NCI-H128 (cell line): ENCODE measurements at regions not wholly inside any gene's neighbourhood (a gene's known extent, or its start where the extent isn't known, plus 50 kb on each side); places are given as distances from the start of the nearest gene placed in this dataset.
"Not testable (repeated sequence)": the region's sequence is repeated elsewhere in the genome, so short reads cannot be mapped to it uniquely, and the experiment has no call there.

Source experiments
- DNase-seq: peaks from one replicate; lab custom pipeline; 2025; ENCODE audit not compliant: unreplicated experiment; lab: John Stamatoyannopoulos, UW

DNA sequence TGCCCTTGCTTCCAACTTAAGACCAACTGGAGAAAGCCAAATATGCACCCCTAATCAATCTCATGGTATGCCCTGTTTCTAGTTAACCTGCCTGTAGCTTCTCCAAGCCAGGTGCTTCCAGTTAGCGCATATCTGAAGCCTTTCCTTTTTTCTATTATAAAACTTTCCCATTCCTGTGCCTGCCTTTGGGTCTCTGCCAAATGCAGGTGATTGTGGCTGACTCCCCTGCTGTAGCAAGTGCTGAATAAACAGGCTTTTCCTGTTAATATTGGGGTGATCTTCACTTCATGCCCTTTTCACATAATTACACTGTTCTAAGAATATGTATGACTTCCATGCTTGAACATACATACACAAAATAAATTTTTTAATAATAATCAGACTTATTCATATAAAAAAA lies 207.4 kb downstream of the TANC2 start:
- no peak for DNase-seq

DNA sequence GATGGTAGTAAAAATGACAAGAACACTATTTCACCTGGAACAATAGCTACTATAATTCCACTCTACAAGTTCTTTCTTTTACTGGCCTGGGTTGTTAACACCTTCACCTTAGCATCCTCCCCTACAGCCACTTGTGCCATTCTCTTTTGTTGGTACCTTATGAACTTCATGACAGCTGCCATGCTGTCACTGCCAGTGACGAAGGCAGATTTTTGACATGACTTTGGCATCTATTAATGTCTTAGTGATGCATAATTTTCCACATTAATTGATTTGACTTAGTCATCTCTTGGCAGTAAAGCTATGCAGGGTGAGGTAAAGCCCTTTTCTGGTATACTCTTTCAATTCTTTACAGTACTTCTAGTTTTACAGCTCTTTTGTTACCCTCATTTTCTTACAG lies 207.9 kb downstream of the TANC2 start:
- DNase-seq = no peak

DNA sequence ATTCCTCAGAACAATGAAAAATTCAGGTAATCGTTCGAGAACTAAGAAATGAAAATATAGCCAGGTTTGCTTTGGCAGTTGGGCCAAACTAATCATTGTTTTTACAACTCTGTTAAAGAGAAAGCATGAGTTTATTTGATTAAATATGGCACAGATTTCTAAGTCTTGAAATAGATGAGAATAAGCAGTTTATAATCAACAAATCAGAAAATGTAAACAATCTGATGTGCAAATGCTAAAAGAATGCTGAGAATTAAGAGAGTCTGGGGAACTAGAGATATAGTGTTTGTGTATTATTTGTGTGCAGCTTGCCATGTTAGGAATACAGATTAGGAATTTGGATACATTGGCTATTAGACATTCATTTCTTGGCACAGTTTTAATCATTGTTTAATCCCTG lies 212.5 kb downstream of the TANC2 start:
- no peak for DNase-seq

DNA sequence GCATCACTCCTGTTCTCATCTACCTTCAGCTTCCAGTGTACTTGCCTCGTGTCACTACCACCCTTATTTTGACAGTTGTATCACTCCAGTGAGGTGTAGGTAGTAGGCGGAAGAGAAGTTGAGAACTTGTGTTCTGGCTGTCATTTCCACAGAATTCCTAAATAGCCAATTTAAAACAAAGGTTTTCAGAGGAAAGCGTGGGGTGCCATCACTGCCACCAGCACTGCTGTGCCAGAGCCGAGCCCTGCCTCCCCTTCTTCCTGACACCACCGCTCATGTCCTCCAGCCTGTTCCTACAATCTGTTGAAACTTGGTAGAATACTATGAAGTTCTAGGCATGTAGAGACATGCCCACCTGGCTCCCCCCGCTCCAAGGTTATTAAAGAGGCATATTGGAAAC lies 215.8 kb downstream of the TANC2 start:
- DNase-seq = no peak

DNA sequence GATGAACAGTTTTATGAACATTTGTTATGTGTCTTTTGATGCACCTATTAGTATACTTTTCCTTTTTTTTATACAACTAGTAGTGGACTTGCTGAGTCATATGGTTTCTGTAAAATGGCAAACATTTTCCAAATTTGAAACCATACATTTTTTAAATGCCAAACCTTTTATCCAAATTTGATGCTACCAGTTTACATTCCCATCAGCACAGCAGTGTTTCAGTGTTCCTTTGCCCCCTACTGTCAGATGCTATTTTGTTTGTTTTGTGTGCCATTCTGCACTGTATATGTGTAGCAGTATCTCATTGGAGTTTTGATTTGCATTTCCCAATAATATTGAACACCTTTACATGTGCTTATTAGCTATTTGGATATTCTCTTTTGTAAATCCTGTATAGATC lies 219.4 kb downstream of the TANC2 start:
- no peak for DNase-seq

DNA sequence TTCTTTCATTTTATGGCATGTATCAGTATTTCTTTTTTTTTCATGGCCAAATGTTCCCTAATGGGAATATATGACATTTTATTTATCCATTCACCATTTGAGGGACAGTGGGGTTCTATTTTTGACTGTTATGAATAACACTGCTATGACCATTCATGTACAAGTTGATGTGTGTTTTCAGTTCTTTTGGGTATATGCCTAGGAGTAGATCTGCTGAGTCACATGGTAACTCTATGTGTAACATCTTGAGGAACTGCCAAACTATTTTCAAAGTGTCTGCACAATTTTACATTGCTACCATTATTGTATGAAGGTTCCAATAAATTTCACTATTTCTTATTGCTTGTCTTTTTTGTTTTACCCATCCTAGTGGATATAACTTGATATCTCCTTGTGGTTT lies 223.0 kb downstream of the TANC2 start:
- no peak for DNase-seq

DNA sequence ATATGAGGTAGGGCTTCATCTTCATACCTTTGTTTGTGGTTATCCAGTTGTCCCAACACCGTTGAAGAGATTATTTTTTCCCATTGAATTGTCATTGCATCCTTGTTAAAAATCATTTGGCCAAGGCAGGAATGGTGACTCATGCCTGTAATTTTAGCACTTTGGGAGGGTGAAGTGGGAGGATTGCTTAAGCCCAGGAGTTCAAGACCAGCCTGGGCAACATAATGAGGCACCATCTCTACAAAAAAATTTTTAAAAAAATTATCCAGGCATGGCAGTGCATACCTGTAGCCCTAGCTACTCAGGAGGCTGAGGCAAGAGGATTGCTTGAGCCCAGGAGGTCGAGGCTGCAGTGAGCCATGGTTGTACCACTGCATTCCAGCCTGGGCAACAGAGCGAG lies 223.9 kb downstream of the TANC2 start:
- no peak for DNase-seq

DNA sequence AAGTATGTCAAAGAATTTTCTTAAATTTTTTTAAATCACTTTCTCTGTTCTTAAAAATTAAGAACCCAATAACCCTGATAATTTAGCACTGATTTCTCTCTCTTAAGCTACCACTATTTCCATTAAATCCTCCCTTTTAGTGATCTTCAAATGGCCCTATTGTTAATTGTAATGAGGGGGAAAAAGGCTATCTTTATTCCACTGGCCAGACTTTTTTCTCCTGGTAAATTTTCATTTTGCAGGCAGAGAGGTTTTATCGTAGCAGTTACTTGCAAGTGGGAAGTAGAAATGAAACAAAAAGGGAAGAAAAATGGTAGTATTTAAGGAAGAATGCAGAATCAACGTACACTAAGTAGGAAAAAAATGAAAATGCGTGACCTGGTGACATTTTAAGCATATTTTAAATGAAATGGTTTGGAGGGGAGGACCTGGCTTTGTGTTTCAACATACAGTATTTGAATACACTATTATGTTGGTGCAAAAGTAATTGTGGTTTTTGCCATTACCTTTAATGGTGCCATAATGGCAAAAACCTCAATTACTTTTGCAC lies 224.9 kb downstream of the TANC2 start:
- DNase-seq = no peak

DNA sequence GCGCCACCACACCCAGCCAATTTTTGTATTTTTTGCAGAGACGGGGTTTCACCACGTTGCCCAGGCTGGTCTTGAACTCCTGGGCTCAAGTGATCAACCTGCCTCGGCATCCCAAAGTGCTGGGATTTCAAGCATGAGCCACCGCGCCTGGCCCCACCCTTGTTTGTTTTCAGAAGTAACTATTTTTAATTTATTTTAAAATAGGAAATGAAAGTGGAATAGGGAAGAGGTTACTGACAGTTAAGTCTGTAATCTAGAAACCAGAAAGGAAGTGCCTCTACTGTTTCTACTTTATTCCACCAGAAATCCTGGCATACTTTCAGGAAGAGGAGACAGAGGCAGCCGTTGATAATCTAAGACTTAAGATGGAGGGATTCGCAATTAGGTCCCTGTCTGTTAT lies 225.6 kb downstream of the TANC2 start:
- DNase-seq = no peak

DNA sequence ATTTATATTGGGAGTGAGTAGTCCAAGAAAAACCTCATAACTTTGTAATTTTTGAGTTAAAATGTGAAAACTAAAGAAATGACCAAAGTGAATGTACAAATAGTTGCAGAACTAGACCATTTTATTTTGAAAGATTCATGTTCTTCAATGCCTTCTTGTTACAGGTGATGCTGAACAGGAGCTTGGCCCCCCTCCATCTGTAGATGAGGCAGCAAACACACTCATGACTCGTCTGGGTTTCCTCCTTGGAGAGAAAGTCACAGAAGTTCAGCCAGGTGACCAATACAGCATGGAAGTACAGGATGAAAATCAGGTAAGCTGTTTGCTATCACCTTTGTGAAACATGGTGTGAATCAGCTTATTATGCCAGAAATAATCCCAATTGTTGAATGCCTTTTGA lies 227.8 kb downstream of the TANC2 start:
- no peak for DNase-seq

DNA sequence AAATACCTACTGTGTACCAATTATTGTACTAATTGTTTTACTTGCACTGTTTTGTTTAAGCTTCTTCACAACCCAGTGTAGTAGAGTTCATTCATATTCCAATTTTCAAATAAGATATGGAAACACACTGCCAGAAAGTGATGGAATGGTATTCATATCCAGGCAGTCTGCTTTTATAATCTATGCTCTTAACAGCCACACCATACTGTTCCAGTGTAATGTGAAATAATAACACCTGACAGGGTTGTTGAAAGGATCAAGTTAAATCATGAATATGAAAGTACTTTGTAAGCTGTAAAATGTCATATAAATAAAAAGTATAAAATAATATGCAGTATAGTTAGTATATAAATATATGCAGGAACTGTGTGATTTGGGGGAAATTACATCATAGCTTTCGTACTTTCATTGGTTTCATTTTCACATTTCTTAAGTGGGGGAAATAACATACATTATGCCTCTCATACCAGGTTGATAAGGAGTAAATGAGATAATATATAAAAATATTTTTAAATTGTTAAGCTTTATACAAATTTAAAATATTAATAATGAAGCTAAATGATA lies 230.8 kb downstream of the TANC2 start:
- no peak for DNase-seq

DNA sequence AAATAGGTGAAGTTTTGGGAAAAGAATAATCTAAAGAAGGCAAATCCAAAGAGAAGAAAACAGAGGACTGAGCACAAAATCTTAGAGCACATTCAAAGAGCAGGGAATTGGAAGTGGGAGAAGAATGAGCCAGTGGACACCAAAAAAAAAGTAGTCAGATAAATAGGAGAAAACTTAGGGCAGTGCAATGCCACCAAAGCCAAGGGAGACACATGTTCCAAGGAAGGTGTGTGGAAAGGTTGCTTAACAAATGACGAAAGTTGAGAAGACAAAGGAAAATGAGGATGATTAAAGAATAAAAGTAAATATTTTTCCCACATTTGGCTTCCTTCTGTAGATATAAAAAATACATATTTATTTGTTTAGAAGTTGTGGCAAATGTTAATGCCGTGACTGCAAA lies 237.6 kb downstream of the TANC2 start:
- DNase-seq = no peak

DNA sequence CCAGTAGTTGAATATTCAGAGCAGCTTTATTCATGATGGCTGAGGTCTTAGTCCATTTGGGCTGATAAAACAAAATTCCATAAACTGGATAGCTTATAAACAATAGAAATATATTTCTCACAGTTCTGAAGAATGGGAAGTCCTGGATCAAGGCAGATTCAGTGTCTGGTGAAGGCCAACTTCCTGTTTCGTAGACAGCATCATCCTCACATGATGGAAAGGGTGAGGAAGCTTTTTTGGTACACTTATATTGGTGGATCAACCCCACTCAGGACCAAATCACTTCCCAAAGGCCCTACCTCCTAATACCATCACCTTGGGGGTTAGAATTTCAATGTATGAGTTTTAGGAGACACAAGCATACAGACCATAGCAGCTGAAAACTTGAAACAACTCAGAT lies 224.2 kb downstream of the CYB561 start:
- no peak for DNase-seq

DNA sequence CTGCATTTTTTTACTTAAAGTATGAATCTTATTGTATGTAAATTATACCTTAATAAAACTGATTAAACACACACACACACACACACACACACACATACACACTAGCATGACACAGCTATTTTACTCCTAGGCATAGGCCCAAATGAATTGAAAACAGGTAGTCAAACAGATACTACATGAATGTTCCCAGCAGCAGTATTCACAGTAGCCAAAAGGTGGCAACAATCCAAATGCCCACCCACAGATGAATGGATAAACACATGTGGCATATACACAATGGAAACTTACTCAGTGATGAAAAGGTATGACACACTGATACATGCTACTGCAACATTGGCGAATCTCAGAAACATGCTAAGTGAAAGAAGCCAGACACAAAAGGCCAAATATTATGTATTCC lies 223.5 kb downstream of the CYB561 start:
- no peak for DNase-seq

DNA sequence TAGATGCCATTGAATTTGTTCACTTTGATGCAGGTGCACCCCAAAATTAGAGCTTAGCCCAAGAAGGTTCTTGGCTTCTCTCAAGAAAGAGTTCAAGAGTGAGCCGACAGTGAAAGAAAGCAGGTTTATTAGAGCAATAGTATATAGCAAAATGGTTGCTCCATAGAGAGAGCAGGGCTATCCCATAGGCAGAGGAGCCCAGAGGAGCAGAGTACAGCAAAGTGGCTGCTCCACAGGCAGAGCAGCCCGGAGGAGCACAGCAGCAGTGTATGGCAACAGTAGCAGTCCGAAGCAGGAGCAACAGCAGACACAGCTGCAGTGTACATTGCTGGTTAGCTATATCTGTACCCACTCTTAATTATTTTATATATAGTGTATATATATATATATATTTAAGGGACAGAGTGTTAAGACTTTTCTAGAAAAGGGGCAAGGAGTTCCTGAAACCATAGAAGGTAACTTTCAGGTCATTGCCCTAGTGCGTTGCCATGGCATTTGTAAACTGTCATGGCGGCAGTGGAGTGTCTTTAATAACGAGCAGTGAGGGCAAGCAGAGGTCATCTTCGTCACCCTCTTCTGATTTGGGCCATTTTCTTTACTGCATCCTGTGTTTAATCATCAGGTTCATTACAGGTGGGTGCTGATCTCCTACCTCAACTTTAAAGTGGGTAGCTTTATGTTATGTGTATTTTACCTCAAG lies 222.7 kb downstream of the CYB561 start:
- DNase-seq = no peak

DNA sequence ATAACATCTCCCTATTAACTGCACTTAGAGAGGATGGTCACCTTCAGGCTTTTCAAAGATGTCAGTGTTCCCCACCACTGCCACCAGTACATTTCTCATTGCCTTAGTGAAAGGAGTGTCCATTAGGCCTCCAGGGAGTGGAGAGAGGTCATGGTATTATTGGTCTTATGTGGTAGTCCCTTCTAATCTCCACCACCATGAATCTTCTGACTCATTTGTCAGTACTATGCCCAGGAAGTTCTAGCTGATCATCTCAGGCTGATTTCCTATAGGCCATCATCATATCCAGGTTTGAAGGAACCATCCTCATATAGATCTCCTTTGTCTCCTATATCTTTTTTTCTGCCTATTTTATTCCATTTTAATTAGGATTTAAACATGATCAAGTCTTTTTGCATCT lies 221.5 kb downstream of the CYB561 start:
- no peak for DNase-seq

DNA sequence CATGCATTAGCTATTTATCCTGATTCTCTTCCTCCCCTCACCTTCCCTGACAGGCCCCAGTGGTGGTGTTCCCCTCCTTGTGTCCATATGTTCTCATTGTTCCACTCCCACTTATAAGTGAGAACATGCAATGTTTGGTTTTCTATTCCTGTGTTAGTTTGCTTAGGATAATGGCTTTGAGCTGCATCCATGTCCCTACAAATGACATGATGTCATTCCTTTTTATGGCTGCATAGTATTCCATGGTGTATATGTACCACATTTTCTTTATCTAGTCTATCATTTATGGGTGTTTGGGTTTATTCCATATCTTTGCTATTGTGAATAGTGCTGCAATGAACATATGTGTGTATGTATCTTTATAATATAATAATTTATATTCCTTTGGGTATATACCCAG lies 219.4 kb downstream of the CYB561 start:
- not testable (repeated sequence) for DNase-seq

DNA sequence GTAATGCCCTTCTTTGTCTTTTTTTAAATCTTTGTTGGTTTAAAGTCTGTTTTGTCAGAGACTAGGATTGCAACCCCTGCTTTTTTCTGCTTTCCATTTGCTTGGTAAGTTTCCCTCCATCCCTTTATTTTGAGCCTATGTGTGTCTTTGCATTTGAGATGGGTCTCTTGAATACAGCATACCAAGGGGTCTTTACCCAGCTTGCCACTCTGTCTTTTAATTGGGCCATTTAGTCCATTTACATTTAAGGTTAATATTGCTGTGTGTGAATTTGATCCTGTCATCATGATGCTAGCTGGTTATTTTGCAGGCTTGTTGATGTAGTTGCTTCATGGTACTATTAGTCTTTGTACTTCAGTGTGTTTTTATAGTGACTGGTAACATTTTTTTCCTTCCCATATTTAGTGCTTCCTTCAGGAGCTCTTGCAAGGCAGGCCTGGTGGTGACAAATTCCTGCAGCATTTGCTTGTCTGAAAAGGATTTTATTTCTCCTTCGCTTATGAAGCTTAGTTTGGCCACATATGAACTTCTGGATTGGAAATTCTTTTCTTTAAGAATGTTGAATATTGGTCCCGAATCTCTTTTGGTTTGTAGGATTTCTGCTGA lies 215.0 kb downstream of the CYB561 start:
- DNase-seq = not testable (repeated sequence)

DNA sequence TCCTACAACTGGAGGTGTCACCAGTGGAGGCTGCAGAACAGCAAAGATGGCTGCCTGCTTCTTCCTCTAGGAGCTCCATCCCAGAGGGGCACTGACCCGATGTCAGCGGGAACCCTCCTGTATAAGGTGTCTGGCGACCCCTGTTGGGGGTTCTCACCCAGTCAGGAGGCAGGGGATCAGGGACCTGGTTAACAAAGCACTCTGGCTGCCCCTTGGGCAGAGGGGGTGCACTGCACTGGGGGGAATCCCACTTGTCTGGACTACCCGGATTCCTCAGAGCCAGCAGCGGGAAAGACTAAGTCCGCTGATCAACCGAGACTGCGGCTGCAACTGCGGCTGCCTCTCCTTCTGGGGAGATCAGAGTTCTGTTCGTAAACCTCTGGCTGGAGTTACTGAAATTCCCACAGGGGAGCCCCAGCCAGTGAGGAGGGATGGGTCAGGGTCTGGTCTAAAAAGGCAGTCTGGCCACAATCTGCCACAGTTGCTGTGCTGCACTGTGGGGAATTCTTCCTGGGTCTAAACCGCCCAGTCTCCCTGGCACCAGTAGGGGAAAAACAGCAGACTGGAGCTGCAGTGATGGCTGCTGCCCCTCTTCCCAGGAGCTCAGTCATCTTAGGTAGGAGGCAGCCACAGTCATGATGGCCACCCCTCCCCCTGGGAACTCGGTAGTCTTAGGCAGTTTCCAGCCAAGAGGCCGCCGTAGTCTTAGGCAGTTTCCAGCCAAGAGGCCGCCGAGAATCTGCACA lies 213.4 kb downstream of the CYB561 start:
- DNase-seq = no peak

DNA sequence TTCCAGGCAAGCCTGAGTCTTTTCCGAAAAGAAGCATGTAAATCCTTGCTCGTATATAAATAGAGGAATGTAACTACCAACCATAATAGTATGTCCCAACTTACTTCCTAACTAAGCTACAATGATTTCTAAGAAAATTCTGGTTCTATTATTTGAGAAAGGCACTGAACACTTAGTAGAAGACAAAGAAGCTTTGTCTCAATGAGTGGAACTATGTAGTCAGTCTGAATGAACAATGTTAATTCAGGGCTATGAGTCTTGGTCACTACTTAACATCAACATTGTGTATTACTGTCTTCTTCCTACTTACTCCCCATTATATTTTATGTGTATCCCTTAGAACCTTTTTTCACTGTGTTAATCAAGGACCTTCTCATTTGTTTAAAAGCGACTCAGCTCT lies 206.0 kb downstream of the CYB561 start:
- no peak for DNase-seq

DNA sequence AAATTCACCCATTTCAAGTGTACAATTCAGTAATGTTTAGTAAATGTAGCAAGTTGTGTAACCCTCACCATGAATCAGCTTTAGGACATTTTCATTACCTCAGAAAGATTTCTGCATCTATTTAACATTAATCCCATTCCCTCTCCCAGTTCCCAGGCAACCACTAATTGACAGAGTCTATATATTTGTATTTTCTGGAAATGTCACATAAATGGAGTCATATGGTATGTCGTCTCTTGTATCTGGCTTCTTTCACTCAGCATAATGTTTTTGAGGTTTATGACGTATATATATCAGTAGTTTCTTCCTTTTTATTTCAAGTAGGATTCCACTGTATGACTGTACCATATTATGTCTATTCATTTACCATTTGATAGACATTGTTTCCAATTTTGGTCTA lies 199.8 kb downstream of the CYB561 start:
- no peak for DNase-seq

DNA sequence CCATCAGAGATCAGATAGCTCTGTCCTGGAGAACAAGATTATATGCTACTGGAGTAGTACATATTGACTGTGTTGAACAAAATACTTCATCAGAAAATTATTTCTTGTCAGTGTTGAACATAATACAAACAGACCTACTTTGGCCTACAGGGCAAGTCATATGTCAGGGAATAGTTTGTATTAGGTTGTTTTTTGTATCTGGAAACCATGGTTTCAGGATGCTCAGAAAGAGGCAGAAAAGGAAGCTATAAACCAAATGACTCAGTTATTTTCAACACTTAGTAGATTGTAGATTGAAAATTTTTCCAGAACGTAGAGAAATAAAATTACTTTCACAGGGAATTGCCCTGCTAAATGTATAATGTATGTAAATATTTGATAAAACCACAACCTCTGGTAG lies 198.4 kb downstream of the CYB561 start:
- no peak for DNase-seq
